IMR-90 (cell line): ENCODE measurements at regions not wholly inside any gene's neighbourhood (a gene's known extent, or its start where the extent isn't known, plus 50 kb on each side); places are given as distances from the start of the nearest gene placed in this dataset.
"Not testable (repeated sequence)": the region's sequence is repeated elsewhere in the genome, so short reads cannot be mapped to it uniquely, and the experiment has no call there.

Experiments
- ATAC-seq: fragments of 200-7000 bp; cut with Tn5 transposase; 2 replicates; pipeline ENCODE4 v1.9.1; 2020; ENCODE audit warnings: low read depth, mild to moderate bottlenecking, moderate library complexity
- BruUV-seq: library from RNA; stranded (reverse); fragments of 400-500 nt; replicated peaks from 2 replicates; lab custom pipeline; 2021; lab: Mats Ljungman, UMichigan
- CTCF ChIA-PET: fragments of 300-600 bp; formaldehyde crosslinking; extraction: SDS; loops from one replicate; lab custom pipeline; 2021; ENCODE audit warnings: antibody characterized with exemption; lab: Yijun Ruan, JAX
- POLR2A ChIA-PET: fragments of 300-600 bp; sonication (Branson Sonifier 250); formaldehyde crosslinking; loops from one replicate; lab custom pipeline; 2022; ENCODE audit warnings: antibody characterized with exemption; ENCODE audit not compliant: unreplicated experiment; lab: Charles Lee
- DNase-seq: peaks from one replicate; pipeline ENCODE4 v3.0.0; 2013
- H2AFZ ChIP-seq: replicated peaks from 2 replicates; pipeline ENCODE3; 2013; ENCODE audit warnings: low read length, mild to moderate bottlenecking; ENCODE audit not compliant: poor library complexity
- H2AK5ac ChIP-seq: 2 replicates; pipeline ENCODE4 v1.6.1; 2013; ENCODE audit warnings: low read depth, low read length, inconsistent platforms
- H2AK9ac ChIP-seq: replicated peaks from 2 replicates; pipeline ENCODE3; 2013; ENCODE audit warnings: mild to moderate bottlenecking, low read depth, low read length, moderate library complexity; ENCODE audit not compliant: poor library complexity
- H2BK120ac ChIP-seq: 2 replicates; pipeline ENCODE4 v1.6.1; 2013; ENCODE audit warnings: low read depth, low read length, inconsistent platforms
- H2BK15ac ChIP-seq: 3 replicates; pipeline ENCODE4 v1.6.1; 2013; ENCODE audit warnings: low read depth, low read length, inconsistent platforms
- H2BK20ac ChIP-seq: 2 replicates; pipeline ENCODE4 v1.6.1; 2013; ENCODE audit warnings: low read depth, mild to moderate bottlenecking, inconsistent platforms, low read length, moderate library complexity
- H2BK5ac ChIP-seq: 2 replicates; pipeline ENCODE4 v1.6.1; 2013; ENCODE audit warnings: mild to moderate bottlenecking, low read depth, low read length, inconsistent platforms; ENCODE audit not compliant: poor library complexity, severe bottlenecking
- H3K14ac ChIP-seq: replicated peaks from 2 replicates; pipeline ENCODE4 v1.6.1; 2013; ENCODE audit warnings: low read depth, low read length, inconsistent platforms
- H3K18ac ChIP-seq: 2 replicates; pipeline ENCODE4 v1.6.1; 2013; ENCODE audit warnings: low read depth, low read length, control low read depth
- H3K23ac ChIP-seq: 2 replicates; pipeline ENCODE4 v1.6.1; 2013; ENCODE audit warnings: low read depth, low read length, inconsistent platforms
- H3K27ac ChIP-seq: 2 replicates; pipeline ENCODE4 v1.5.1; 2013; ENCODE audit warnings: mild to moderate bottlenecking, control low read depth, low read length; ENCODE audit not compliant: insufficient read depth
- H3K27me3 ChIP-seq: 2 replicates; pipeline ENCODE4 v1.6.1; 2013; ENCODE audit warnings: low read length; ENCODE audit not compliant: control insufficient read depth, insufficient read depth
- H3K36me3 ChIP-seq: 2 replicates; pipeline ENCODE4 v1.6.1; 2013; ENCODE audit warnings: low read length, mixed read lengths; ENCODE audit not compliant: control insufficient read depth, insufficient read depth
- H3K4ac ChIP-seq: 2 replicates; pipeline ENCODE4 v1.6.1; 2013; ENCODE audit warnings: low read depth, low read length, inconsistent platforms
- H3K4me1 ChIP-seq: 2 replicates; pipeline ENCODE4 v1.6.1; 2013; ENCODE audit warnings: low read length, mixed read lengths; ENCODE audit not compliant: control insufficient read depth, insufficient read depth
- H3K4me2 ChIP-seq: 2 replicates; pipeline ENCODE4 v1.6.1; 2013; ENCODE audit warnings: low read depth, mild to moderate bottlenecking, control low read depth, low read length, moderate library complexity
- H3K4me3 ChIP-seq: 2 replicates; pipeline ENCODE4 v1.5.1; 2013; ENCODE audit warnings: low read depth, mild to moderate bottlenecking, control low read depth, low read length, moderate library complexity; ENCODE audit not compliant: insufficient read depth
- H3K56ac ChIP-seq: 2 replicates; pipeline ENCODE4 v1.6.1; 2013; ENCODE audit warnings: low read length, inconsistent platforms; ENCODE audit not compliant: insufficient read depth; ENCODE audit errors: extremely low read depth
- H3K79me1 ChIP-seq, 2 experiments: 2 replicates each; pipeline ENCODE4 v1.6.1; 2013; ENCODE audit warnings: low read length in 2 of 2, inconsistent platforms in 1 of 2, low read depth in 1 of 2
- H3K9ac ChIP-seq: 2 replicates; pipeline ENCODE4 v1.6.1; 2013; ENCODE audit warnings: low read depth, low read length, control low read depth
- H3K9me1 ChIP-seq: 2 replicates; pipeline ENCODE4 v1.6.1; 2013; ENCODE audit warnings: low read length, inconsistent platforms; ENCODE audit not compliant: insufficient read depth
- H3K9me3 ChIP-seq: 2 replicates; pipeline ENCODE4 v1.6.1; 2013; ENCODE audit warnings: low read length; ENCODE audit not compliant: control insufficient read depth, insufficient read depth
- H4K20me1 ChIP-seq: 2 replicates; pipeline ENCODE4 v1.6.1; 2013; ENCODE audit warnings: low read length, inconsistent platforms; ENCODE audit not compliant: insufficient read depth
- H4K5ac ChIP-seq: 2 replicates; pipeline ENCODE4 v1.6.1; 2013; ENCODE audit warnings: mild to moderate bottlenecking, low read depth, low read length, control low read depth
- H4K8ac ChIP-seq, 2 experiments: 2 replicates each; pipeline ENCODE4 v1.6.1; 2013; ENCODE audit warnings: low read depth in 2 of 2, low read length in 2 of 2, control low read depth in 1 of 2, inconsistent platforms in 1 of 2
- H4K91ac ChIP-seq: 2 replicates; pipeline ENCODE4 v1.6.1; 2013; ENCODE audit warnings: low read depth, low read length, inconsistent platforms; ENCODE audit not compliant: insufficient read depth
- WGBS, 2 experiments: methylation state at CpG; one replicate each; pipeline versions ENCODE4 v1.1.5 to v1.1.7; 2013; ENCODE audit warnings: missing lambda C conversion rate in 2 of 2; ENCODE audit not compliant: insufficient read length in 1 of 2; ENCODE audit errors: extremely low coverage in 2 of 2; 5-methylcytosine and 5-hydroxymethylcytosine counted together
- dilution Hi-C: fragments of 300-500 bp; cut with HindIII; formaldehyde crosslinking; loops from one replicate; pipeline ENCODE4 v1.14.3; 2018; ENCODE audit warnings: low sequenced_read_pairs; ENCODE audit not compliant: unreplicated experiment
- in situ Hi-C: fragments of 300-500 bp; cut with MboI; formaldehyde crosslinking; loops from 3 replicates; pipeline ENCODE4 v1.14.3; 2019; ENCODE audit warnings: low sequenced_read_pairs, inconsistent platforms, mixed read lengths
- intact Hi-C: fragments of 100-400 bp; cut with micrococcal nuclease; formaldehyde crosslinking; loops from 2 replicates; pipeline ENCODE4 v1.10.0; 2022

DNA sequence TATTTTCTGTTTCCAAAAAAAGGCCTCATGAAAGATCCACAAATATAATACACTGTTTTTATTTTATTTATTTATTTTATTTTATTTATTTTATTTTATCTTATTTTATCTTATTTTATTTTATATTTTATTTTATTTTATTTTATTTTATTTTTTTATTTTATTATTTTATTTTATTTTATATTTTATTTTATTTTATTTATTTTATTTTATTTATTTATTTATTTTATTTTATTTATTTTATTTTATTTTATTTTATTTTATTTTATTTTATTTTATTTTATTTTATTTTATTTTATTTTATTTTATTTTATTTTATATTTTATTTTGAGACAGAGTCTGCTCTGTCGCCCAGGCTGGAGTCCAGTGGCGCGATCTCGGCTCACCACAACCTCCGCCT lies 285.9 kb upstream of the LYZL1 start:
- H4K20me1 ChIP-seq, H3K9me3 ChIP-seq, dilution Hi-C loops, H2BK20ac ChIP-seq, H3K79me1 ChIP-seq, H2AK9ac ChIP-seq, H2BK120ac ChIP-seq, H3K56ac ChIP-seq, CTCF ChIA-PET, DNase-seq, H3K23ac ChIP-seq, ATAC-seq, H3K27me3 ChIP-seq, POLR2A ChIA-PET, H3K27ac ChIP-seq, H2BK15ac ChIP-seq, H4K5ac ChIP-seq, H4K91ac ChIP-seq, BruUV-seq, H2AFZ ChIP-seq, H3K4me1 ChIP-seq, H3K4ac ChIP-seq, H3K4me3 ChIP-seq, H3K4me2 ChIP-seq, H2BK5ac ChIP-seq, H3K14ac ChIP-seq, H3K18ac ChIP-seq, H4K8ac ChIP-seq, in situ Hi-C loops, H3K9me1 ChIP-seq, H3K36me3 ChIP-seq, H3K9ac ChIP-seq, intact Hi-C loops, H2AK5ac ChIP-seq: not testable (repeated sequence)
- WGBS, 2 experiments, result no CpG with 5 or more reads among the region's 5 CpGs
